Colonic mucosa (tissue), 4 donors: ENCODE measurements at regions not wholly inside any gene's neighbourhood (a gene's known extent, or its start where the extent isn't known, plus 50 kb on each side); places are given as distances from the start of the nearest gene placed in this dataset.

Source experiments
- DNase-seq: peaks from one replicate; pipeline ENCODE4 v3.0.0-alpha.2; 2020
- H3K27ac ChIP-seq: fragments of 200-600 bp; one replicate; pipeline ENCODE4 v1.8.0; 2021
- H3K27me3 ChIP-seq: fragments of 200-600 bp; one replicate; pipeline ENCODE4 v1.8.0; 2021
- H3K36me3 ChIP-seq: fragments of 200-600 bp; one replicate; pipeline ENCODE4 v1.8.0; 2021
- H3K4me1 ChIP-seq: fragments of 200-600 bp; one replicate; pipeline ENCODE4 v1.8.0; 2021; ENCODE audit warnings: mild to moderate bottlenecking
- H3K4me3 ChIP-seq: fragments of 200-600 bp; one replicate; pipeline ENCODE4 v1.8.0; 2021
- H3K9ac ChIP-seq, 2 donors: one replicate each; pipeline ENCODE4 v1.7.0; 2013; ENCODE audit warnings: control low read depth in 2 of 2, low read depth in 2 of 2, low read length in 2 of 2
- H3K9me3 ChIP-seq: fragments of 200-600 bp; one replicate; pipeline ENCODE4 v1.8.0; 2021
- CTCF ChIP-seq: fragments of 200-600 bp; IDR thresholded peaks from one replicate; pipeline ENCODE4 v1.8.0; 2022; ENCODE audit warnings: antibody characterized with exemption, mild to moderate bottlenecking
- intact Hi-C: fragments of 100-400 bp; cut with DNase I; formaldehyde crosslinking; loops from one replicate; pipeline ENCODE4 v1.14.1; 2022
- donor health status: healthy.
- donor health status: DM: no; HTN: no; CAD: no.
- donor health status: DM: no; HTN: no; CAD: no.

- H3K36me3 ChIP-seq: no peaks in the 10 kb centered on the region
- H3K9me3 ChIP-seq: no peaks in the 10 kb centered on the region
- no peak for DNase-seq
- TF ChIP-seq CTCF: no peak
- no peak overlapping the region for H3K4me3 ChIP-seq
- intact Hi-C loops: no loop called here
- no peak overlapping the region for H3K27ac ChIP-seq
- H3K9ac ChIP-seq: no peak overlapping the region
- no peaks in the 10 kb centered on the region for H3K4me1 ChIP-seq
- no peaks in the 10 kb centered on the region for H3K27me3 ChIP-seq
These were observed 394.5 kb upstream of the ZNF462 start for GRCh38 chr9:106468431-106468830.

GRCh38 chr9:106478312-106478711, 384.7 kb upstream of the ZNF462 start:
- H3K4me3 ChIP-seq: no peak overlapping the region
- intact Hi-C loops: no loop called here
- no peaks in the 10 kb centered on the region for H3K27me3 ChIP-seq
- H3K9ac ChIP-seq: no peak overlapping the region
- H3K4me1 ChIP-seq: no peaks in the 10 kb centered on the region
- no peaks in the 10 kb centered on the region for H3K9me3 ChIP-seq
- no peaks in the 10 kb centered on the region for H3K36me3 ChIP-seq
- no peak for TF ChIP-seq CTCF
- no peak for DNase-seq
- no peak overlapping the region for H3K27ac ChIP-seq

GRCh38 chr9:106478727-106479126, 384.2 kb upstream of the ZNF462 start:
- no peak for TF ChIP-seq CTCF
- Histone ChIP-seq H3K27ac (no peak overlapping the region), H3K27me3 (no peaks in the 10 kb centered on the region), H3K4me3 (no peak overlapping the region), H3K9ac (no peak overlapping the region), H3K36me3 (no peaks in the 10 kb centered on the region), H3K9me3 (no peaks in the 10 kb centered on the region), H3K4me1 (no peaks in the 10 kb centered on the region)
- intact Hi-C loops: no loop called here
- DNase-seq: no peak

GRCh38 chr9:106479679-106480078, 383.3 kb upstream of the ZNF462 start:
- Histone ChIP-seq H3K9me3 (no peaks in the 10 kb centered on the region), H3K36me3 (no peaks in the 10 kb centered on the region), H3K4me1 (no peaks in the 10 kb centered on the region), H3K27ac (no peak overlapping the region), H3K27me3 (no peaks in the 10 kb centered on the region), H3K9ac (no peak overlapping the region), H3K4me3 (no peak overlapping the region)
- intact Hi-C loops: no loop called here
- TF ChIP-seq CTCF: no peak
- no peak for DNase-seq

GRCh38 chr9:106481013-106481609, 381.9 kb upstream of the ZNF462 start:
- intact Hi-C loops: no loop called here
- no peak for DNase-seq
- Histone ChIP-seq H3K27ac (no peak overlapping the region), H3K36me3 (no peaks in the 10 kb centered on the region), H3K4me1 (no peaks in the 10 kb centered on the region), H3K9me3 (no peaks in the 10 kb centered on the region), H3K27me3 (no peaks in the 10 kb centered on the region), H3K9ac (no peak overlapping the region), H3K4me3 (no peak overlapping the region)
- TF ChIP-seq CTCF: no peak

- Histone ChIP-seq H3K27ac (no peak overlapping the region), H3K36me3 (no peaks in the 10 kb centered on the region), H3K4me3 (no peak overlapping the region), H3K4me1 (no peaks in the 10 kb centered on the region), H3K27me3 (no peaks in the 10 kb centered on the region), H3K9me3 (no peaks in the 10 kb centered on the region), H3K9ac (no peak overlapping the region)
- intact Hi-C loops: no loop called here
- DNase-seq: no peak
- TF ChIP-seq CTCF: no peak
These were observed 380.2 kb upstream of the ZNF462 start for GRCh38 chr9:106482733-106483132.
